Erythroblast (primary cell): ENCODE measurements at regions not wholly inside any gene's neighbourhood (a gene's known extent, or its start where the extent isn't known, plus 50 kb on each side); places are given as distances from the start of the nearest gene placed in this dataset.

ENCODE experiments used
- GATA1 ChIP-seq: IDR thresholded peaks from 2 replicates; pipeline ENCODE4 v1.6.1; 2011; ENCODE audit warnings: low read depth, mild to moderate bottlenecking, control low read depth, low read length, moderate library complexity
- POLR2A ChIP-seq: IDR thresholded peaks from 2 replicates; pipeline ENCODE4 v1.6.1; 2011; ENCODE audit warnings: mild to moderate bottlenecking, low read length

GRCh38 chr13:27709779-27710178, 82.5 kb upstream of the GSX1 start:
- no peak for TF ChIP-seq POLR2A
- no peak for TF ChIP-seq GATA1
